Muscle layer of colon (tissue), 2 donors: ENCODE measurements at regions not wholly inside any gene's neighbourhood (a gene's known extent, or its start where the extent isn't known, plus 50 kb on each side); places are given as distances from the start of the nearest gene placed in this dataset.
A peak's percentile ranks its signal among the peaks of the same experiment; 100 is the strongest.
"Not testable (repeated sequence)": the region's sequence is repeated elsewhere in the genome, so short reads cannot be mapped to it uniquely, and the experiment has no call there.

Experiments used
- H3K27ac ChIP-seq: one replicate; pipeline ENCODE4 v1.7.0; 2013; ENCODE audit warnings: low read depth, mild to moderate bottlenecking, low read length, moderate library complexity
- H3K27me3 ChIP-seq, 2 donors: one replicate each; pipeline ENCODE4 v1.7.0; 2013; ENCODE audit warnings: low read length in 2 of 2, mild to moderate bottlenecking in 2 of 2; ENCODE audit not compliant: insufficient read depth in 2 of 2, control insufficient read depth in 1 of 2
- H3K36me3 ChIP-seq: one replicate; pipeline ENCODE4 v1.7.0; 2013; ENCODE audit warnings: mild to moderate bottlenecking, low read length; ENCODE audit not compliant: insufficient read depth
- H3K4me1 ChIP-seq: one replicate; pipeline ENCODE4 v1.7.0; 2013; ENCODE audit warnings: mild to moderate bottlenecking, low read length; ENCODE audit not compliant: insufficient read depth
- H3K4me3 ChIP-seq, 2 donors: one replicate each; pipeline ENCODE4 v1.7.0; 2013; ENCODE audit warnings: low read length in 2 of 2, low read depth in 1 of 2, mild to moderate bottlenecking in 1 of 2, moderate library complexity in 1 of 2
- H3K9ac ChIP-seq: one replicate; pipeline ENCODE4 v1.7.0; 2013; ENCODE audit warnings: low read length
- H3K9me3 ChIP-seq: one replicate; pipeline ENCODE4 v1.7.0; 2013; ENCODE audit warnings: mild to moderate bottlenecking, low read length
- donor health status: abdominal sarcoma.
- donor health status: Adenocarcinoma of cecum.

DNA sequence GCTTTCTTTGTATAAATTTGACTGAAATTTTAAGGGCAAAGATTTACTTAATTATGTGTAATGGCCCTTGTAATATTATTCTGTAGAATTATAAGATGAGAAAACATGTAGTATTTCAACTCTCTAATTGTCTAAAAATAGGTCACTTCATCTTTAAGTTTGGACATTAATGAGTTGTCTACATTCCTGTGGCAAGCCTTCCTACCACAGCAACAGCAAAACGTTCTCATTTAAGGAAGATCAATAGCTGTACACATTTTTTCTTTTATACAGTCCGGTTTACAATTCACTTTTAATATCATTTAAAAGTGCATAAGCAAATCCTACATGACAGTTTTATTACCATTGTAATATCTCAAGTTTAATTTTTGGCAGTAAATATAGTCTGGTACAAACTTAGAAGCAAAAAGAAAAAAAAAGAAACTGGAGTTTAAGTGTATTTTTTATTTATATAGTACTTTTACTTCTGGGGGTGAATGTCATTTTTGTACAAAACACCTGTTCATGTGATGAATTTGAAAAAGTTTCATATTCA is 501.8 kb downstream of the ZPLD1 start:
- H3K4me1 ChIP-seq = peaks cover 6% of the 10 kb centered on the region
- H3K9ac ChIP-seq = no peak overlapping the region
- H3K36me3 ChIP-seq = no peaks in the 10 kb centered on the region
- no peaks in the 10 kb centered on the region for H3K27me3 ChIP-seq
- no peaks in the 10 kb centered on the region for H3K9me3 ChIP-seq
- no peak overlapping the region for H3K4me3 ChIP-seq
- no peak overlapping the region for H3K27ac ChIP-seq

- Histone ChIP-seq H3K27me3 (no peaks in the 10 kb centered on the region), H3K9ac (no peak overlapping the region), H3K27ac (no peak overlapping the region), H3K4me3 (no peak overlapping the region), H3K9me3 (no peaks in the 10 kb centered on the region), H3K36me3 (no peaks in the 10 kb centered on the region), H3K4me1 (no peaks in the 10 kb centered on the region)
These were observed 507.0 kb downstream of the ZPLD1 start for GRCh38 chr3:102941786-102942185.

DNA sequence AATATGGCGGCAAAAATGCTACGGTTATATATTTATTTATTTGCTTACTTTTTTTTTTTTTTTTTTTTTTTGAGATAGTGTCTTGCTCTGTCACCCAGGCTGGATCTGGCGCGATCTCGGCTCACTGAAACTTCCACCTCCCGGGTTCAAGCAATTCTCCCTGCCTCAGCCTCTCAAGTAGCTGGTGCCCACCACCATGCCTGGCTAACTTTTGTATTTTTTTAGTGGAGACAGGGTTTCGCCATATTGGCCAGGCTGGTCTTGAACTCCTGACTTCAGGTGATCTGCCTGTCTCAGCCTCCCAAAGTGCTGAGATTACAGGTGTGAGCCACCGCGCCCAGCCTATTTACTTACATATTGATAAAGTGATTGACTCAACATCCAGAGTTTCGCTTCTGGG is 511.6 kb downstream of the ZPLD1 start:
- H3K4me3 ChIP-seq, H3K9me3 ChIP-seq, H3K9ac ChIP-seq, H3K36me3 ChIP-seq, H3K27ac ChIP-seq, H3K4me1 ChIP-seq, H3K27me3 ChIP-seq: not testable (repeated sequence)

GRCh38 chr3:102972350-102972749 is 537.5 kb downstream of the ZPLD1 start:
- H3K9me3 ChIP-seq = no peaks in the 10 kb centered on the region
- H3K9ac ChIP-seq = no peak overlapping the region
- H3K4me1 ChIP-seq = peaks cover 18% of the 10 kb centered on the region
- H3K27me3 ChIP-seq = no peaks in the 10 kb centered on the region
- no peak overlapping the region for H3K4me3 ChIP-seq
- H3K27ac ChIP-seq = no peak overlapping the region
- no peaks in the 10 kb centered on the region for H3K36me3 ChIP-seq

DNA sequence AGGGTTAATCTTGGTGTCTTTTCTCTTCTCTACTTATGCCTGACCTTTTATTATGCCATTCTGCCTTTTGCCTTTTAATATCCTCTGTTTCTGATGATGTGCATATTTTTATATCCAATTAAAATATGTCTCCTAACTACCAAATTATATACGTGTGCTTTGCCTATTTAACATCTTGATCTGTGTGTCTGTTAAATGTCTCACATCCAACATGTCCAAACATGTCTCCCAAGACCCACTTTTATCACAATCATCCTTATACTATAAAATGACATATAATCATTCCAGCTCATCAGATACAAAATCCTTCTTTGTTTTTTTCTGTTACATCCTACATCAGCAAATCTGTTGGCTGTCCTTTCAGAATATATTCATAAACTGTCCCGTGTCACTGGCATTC is 539.5 kb downstream of the ZPLD1 start:
- H3K4me1 ChIP-seq = peaks cover 27% of the 10 kb centered on the region
- no peaks in the 10 kb centered on the region for H3K36me3 ChIP-seq
- no peaks in the 10 kb centered on the region for H3K9me3 ChIP-seq
- H3K27me3 ChIP-seq = no peaks in the 10 kb centered on the region
- H3K27ac ChIP-seq = no peak overlapping the region
- no peak overlapping the region for H3K9ac ChIP-seq
- H3K4me3 ChIP-seq = no peak overlapping the region

DNA sequence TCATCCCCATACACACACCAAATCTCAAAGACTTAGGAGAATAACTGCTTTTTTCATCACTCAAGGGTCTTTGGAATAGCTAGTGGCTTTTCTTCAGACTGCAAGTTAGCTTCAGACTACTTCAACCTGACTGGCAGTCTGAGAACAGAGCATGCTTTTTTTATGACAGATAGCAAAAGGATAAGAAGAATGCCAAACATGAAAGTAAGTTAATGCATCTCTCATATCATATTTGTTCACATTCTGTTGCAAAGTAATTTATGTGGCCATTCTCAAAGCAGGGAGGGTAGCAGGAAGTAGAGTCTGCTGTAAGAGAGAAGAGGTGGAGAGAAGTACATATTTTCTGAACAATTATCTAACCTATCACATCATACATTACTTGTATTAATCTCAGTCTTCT is 544.4 kb downstream of the ZPLD1 start:
- Histone ChIP-seq H3K27ac (no peak overlapping the region), H3K27me3 (no peaks in the 10 kb centered on the region)

DNA sequence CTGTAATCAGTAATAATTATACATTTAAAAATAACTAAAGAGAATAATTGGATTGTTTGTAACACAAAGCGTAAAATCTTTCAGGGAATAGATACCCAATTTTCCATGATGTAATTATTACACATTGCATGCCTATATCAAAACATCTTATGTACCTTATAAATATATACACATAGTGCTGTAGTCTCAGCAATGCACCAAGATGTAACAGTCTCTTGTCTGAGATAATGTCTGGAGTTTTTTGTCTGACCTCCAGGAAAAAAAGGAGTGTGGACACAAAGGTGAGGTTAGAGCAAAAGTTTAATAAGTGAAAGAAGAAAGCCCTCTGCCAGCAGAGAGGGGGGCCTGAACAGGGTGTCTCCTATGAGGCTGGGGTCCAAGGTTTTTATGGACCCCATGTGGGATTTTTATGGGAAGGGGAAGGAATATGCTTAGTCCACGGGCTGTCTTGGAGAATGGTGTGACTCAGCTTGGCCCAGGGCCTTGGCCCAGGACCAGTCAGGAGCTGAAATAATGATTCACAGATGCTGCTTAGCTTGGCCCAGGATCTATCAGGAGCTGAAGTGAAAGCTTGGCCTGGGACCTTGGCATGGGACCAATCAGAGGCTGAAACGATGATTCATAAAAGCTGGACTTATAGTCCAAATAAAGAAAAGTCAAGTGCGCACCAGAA is 545.0 kb downstream of the ZPLD1 start:
- Histone ChIP-seq H3K27ac (peak overlapping the region; percentile 47), H3K4me3 (peak overlapping the region in 1 of 2 donors; percentile 39), H3K36me3 (no peaks in the 10 kb centered on the region), H3K9ac (no peak overlapping the region), H3K27me3 (no peaks in the 10 kb centered on the region), H3K4me1 (peaks cover 29% of the 10 kb centered on the region), H3K9me3 (no peaks in the 10 kb centered on the region)

More for the DNA sequence above, 544.4 kb downstream of the ZPLD1 start:
- Histone ChIP-seq H3K9ac (no peak overlapping the region), H3K36me3 (no peaks in the 10 kb centered on the region), H3K9me3 (no peaks in the 10 kb centered on the region), H3K4me1 (peaks cover 35% of the 10 kb centered on the region), H3K4me3 (no peak overlapping the region)

- H3K4me1 ChIP-seq = peaks cover 28% of the 10 kb centered on the region
- H3K27me3 ChIP-seq = no peaks in the 10 kb centered on the region
- H3K27ac ChIP-seq = no peak overlapping the region
- H3K36me3 ChIP-seq = no peaks in the 10 kb centered on the region
- peak overlapping the region in 1 of 2 donors; percentile 39 for H3K4me3 ChIP-seq
- H3K9ac ChIP-seq = no peak overlapping the region
- H3K9me3 ChIP-seq = no peaks in the 10 kb centered on the region
These were observed 545.5 kb downstream of the ZPLD1 start for GRCh38 chr3:102980355-102980696.

GRCh38 chr3:103002425-103003176 is 567.8 kb downstream of the ZPLD1 start:
- H3K36me3 ChIP-seq = no peaks in the 10 kb centered on the region

DNA sequence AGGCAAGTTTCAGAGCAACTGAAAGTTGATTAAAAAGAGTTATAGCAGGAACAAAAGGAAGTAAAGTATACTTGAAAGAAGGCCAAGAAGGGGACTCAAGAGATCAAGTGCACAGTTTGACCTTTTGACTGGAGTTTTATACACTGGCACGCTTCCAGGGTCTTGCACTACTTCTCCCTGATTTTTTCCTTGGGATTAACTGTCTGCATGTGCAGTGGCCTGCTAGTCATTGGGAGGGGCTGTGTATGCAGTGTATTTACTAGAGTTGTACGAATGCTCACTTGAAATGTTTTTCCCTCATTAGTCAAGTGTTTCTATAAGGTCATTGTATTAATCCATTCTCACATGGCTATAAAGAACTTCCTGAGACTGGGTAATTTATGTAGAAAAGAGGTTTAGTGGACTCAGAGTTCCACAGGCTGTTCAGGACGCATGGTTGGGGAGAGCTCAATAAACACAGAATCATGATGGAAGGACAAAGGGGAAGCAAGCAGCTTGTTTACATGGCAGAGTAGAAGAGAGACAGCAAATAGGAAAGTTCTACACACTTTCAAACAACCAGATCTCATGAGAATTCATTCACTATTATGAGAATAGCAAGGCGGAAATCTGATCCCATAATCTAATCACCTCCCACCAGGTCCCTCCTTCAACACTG is 571.8 kb downstream of the ZPLD1 start:
- Histone ChIP-seq H3K36me3 (no peaks in the 10 kb centered on the region), H3K4me1 (no peaks in the 10 kb centered on the region), H3K27me3 (no peaks in the 10 kb centered on the region), H3K9me3 (no peaks in the 10 kb centered on the region), H3K9ac (no peak overlapping the region), H3K4me3 (no peak overlapping the region), H3K27ac (no peak overlapping the region)

More at GRCh38 chr3:103002425-103003176, 567.8 kb downstream of the ZPLD1 start:
- Histone ChIP-seq H3K4me1 (no peaks in the 10 kb centered on the region), H3K27me3 (no peaks in the 10 kb centered on the region), H3K4me3 (no peak overlapping the region), H3K27ac (no peak overlapping the region), H3K9me3 (no peaks in the 10 kb centered on the region), H3K9ac (no peak overlapping the region)

DNA sequence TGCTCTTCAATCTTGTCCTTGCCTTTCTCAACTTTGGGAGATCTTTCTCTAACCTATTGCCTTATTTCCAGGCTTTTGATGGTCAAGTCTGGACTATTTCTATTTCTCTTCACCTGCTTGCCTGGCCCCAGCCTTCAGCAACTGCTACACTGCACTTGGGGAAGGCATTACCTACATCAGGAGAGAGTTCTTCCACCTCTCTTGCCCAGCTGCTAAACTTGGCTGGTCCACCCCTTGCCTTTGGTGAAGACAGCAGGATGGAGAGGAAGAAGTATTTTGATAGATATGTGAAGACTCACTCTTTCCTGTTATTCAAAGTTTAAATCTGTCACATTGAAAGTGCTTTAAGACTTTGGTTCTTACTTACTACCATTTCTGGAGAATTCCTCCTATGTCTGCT is 574.8 kb downstream of the ZPLD1 start:
- H3K9ac ChIP-seq = no peak overlapping the region
- no peaks in the 10 kb centered on the region for H3K36me3 ChIP-seq
- no peaks in the 10 kb centered on the region for H3K4me1 ChIP-seq
- H3K27ac ChIP-seq = no peak overlapping the region
- no peak overlapping the region for H3K4me3 ChIP-seq
- H3K27me3 ChIP-seq = no peaks in the 10 kb centered on the region
- no peaks in the 10 kb centered on the region for H3K9me3 ChIP-seq
